Stimulated activated CD4-positive, alpha-beta T cell treated with anti-CD3 and anti-CD28 coated beads, Interleukin-2, amount 100 ng/mL, for 24 hours (primary cell): ENCODE measurements at regions not wholly inside any gene's neighbourhood (a gene's known extent, or its start where the extent isn't known, plus 50 kb on each side); places are given as distances from the start of the nearest gene placed in this dataset.

Source experiments
- DNase-seq, 2 donors: peaks; one replicate each; pipeline ENCODE4 v3.0.0-alpha.2; 2020

DNA sequence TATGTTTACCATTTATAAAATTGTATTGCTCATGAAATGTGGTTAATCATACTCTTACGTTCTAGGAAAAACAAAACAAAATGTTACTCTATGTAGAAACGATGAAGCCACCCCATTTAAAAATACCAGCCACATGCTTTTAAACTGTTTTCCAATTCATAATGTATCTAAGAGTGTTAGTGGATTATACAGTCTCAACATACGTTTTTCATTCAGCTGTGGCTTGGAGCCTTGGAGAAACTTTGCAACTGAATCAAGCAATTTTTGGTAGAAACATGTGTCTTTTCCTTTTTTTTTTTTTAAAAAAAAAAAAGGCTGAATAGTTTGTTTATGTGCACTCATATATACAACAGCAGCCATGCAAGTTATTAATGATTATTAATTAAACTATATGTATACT is 378.0 kb upstream of the SEMA3D start:
- DNase-seq, result no peak

DNA sequence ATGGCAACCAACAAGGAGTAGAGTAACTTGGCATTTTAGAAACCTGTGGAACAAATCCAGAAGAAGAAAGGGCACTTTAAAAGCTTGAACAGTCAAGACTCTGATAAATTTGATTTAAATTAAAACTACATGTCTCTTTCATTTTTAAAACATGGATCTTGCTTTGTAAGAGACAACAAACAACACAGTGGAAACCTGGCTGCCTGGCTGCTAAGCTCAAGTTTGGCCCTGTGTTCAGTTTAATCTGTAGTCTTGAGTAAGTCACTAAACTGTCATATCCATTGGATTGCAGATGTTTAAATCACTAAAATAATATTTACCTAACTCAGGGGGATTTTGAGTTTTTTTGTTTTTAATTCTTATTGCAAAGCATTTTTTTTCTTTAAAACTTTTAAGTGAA is 374.9 kb upstream of the SEMA3D start:
- DNase-seq, result no peak

DNA sequence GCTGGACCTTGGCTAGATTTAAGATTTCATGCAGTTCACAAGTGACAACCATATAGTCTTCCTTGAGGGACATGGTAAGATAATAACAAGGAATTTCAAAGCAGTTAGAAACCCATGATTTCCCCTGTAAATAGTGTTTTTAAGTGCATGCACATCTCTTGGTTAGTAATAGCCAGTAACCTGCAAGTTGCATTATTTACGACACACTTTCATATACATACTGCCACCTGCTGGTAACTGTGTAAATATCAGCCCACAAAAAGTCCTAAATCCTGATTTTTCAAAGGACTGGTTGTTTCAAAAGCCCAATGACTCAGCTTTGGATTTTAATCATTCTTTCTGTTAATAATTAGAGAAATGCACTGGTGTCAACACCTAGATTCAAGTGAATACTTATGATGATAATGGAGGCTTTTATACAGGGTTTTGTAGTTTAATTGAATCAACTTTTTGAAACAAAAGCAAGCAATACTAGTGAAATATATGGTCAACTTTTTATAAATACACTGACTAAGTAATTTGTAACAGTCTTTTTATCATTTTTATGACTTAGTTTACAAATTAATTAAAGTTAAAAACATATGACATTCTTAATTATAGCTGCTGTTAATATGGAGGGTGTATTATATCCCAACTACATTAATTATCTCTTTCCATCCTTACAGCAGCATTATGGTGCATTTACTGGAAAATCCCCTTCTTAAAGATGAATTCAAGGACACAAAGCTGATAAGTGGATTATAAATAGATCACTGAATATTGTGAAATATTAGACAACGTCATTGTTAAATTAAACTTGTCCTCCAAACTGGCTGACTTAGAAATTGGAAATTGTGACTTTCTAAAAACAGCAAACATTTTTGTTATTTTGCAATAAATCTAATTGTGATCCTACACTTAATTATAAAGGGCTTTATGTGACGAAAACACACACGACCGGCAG is 367.7 kb upstream of the SEMA3D start:
- no peak for DNase-seq

DNA sequence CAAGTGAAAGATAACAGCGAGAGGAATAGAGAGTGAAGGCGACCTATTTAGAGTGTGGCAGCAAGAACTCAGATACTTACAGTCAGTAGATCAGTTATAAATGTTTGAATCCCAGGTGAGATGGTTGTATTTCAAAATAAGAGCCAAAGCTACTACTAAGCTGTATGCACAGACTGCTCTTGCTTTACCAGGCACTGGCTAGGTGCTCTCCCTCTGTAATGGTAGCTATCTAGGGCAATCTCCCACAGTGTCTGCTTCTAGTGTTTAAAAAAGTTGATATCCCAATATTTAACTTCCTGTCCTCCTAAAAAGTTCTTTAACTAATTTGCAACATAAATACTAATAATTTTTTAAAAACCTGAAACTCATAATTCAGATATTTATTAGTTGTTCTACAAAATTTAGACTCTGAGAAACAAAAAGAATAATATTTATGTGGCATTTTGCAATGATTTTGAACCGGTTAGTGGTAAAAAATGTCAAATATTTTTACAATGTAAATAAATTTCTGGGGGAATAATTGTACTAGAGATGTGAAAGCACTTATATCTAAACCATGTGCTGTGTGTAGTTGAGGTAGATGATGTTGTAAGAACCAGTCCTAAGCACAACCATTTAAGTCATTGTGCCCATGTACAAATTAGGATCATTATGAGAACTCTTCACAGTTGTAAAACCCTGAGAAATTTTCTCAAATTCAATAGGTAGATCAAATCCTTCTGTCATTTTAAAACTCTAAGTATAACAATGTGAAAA is 349.3 kb upstream of the SEMA3D start:
- DNase-seq, result no peak

DNA sequence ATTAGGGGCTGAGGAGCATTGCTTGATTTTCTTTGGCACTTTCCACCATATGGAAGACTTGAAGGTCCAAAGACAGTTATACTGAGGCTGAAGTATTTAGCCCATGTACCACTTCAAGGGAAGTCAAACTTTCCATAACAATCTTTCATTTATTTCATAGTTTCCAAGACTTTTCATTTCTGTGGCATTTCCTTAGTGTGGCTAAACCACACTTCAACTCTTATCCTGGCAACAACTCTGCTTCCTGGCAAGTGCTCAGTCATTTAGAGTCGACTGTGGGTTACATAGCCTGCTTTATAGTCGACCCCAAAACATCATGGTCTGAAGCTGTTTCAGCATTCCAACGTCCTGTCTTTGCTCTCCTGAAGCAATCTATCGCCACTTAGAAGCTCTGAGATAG is 343.0 kb upstream of the SEMA3D start:
- no peak for DNase-seq

DNA sequence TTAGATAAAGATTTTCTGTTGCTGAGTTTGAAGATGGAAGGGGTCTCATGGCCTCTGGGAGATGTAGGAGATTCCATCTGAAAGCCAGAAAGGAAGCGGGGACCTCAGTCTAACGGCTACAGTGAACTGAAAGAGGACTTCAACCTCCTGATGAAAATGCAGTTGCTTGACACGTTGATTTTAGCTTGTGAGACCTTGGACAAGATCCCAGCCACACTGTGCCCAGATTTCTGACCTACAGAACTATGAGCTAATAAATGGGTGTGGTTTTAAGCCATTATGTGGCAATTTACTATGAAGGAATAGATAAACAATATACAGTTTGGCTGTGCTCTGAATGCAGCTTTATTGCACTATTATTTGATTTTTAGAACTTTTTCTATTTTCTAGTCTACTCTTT is 342.3 kb upstream of the SEMA3D start:
- no peak for DNase-seq

DNA sequence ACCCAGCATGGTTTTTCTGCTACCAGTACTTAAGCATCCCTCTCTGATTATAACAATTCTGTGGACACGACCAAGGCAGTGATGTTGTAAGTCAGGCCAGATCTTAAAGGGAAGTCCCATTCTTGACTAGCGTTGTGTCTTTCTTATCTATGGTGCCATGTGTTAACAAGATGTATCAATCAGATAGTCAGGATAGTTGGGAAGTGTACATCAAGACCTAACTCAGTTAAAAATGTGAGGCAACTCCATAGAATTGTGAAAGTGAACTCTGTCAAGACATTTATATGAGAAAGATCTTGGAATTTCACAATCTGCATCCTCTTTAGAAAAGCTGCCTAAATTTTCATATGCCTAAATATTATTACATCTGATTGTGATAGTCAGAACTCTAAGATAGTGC is 341.7 kb upstream of the SEMA3D start:
- DNase-seq, result no peak

DNA sequence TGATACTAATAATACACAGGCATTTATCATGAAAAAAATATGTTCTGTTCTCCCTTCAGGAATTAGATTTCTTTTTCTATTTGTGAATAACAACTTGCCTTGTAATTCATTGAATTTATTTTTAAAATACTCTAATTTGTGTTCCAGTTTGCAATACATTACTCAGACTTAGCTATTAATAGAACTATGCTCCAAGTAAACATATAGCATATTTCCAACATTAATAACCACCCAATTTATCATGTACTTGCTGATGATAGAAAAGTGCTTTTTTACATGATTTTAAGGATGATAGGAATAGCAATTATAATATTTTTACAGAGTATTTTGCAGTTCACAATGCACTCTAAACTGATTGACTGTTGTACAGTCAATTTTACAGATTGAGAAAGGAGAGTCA is 338.8 kb upstream of the SEMA3D start:
- no peak for DNase-seq

DNA sequence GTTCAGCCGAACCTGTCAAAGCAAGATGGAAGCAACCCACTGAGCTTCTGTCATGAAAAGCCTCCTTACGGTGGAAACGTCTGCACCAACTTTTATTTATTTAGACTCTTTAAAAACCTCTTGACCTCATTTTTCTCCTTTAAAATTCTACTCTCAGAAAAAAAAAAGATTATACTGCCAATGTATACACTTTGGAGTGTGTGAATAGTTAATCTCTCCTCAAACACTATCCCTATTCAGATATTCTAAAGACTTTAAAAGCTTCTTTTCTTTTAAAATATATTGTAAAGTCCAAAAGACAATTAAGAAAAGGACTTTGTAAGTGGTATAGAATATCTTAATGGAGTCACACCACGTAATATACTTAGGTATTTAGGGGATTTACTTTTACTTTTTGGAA is 335.2 kb upstream of the SEMA3D start:
- no peak for DNase-seq

DNA sequence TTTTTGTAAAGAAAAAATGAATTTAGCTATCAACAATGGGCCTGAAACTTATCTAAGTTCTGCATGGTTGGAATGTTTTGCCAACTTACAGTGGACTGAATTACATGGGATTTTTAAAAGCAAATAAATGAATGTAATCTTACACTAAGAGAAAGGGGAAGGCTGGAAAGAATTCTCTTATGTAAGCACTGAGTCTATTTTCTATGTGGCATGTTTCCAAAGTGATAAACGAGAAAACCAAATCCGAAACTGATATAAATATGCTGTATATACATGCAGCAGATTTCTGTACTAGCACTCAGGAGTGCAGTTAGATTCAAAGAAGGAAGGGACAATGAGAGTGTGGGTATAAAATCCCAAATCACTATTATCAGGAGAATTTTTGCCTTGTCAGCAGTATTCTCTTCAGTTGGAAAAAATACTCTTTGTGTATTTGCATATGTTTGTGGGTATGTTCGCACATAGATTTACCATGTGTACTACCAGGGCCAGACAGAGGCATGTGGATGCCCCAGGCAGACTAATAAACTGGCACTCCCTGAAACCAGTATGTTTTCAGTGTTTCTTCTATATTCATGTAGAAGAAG is 334.3 kb upstream of the SEMA3D start:
- DNase-seq, result no peak

DNA sequence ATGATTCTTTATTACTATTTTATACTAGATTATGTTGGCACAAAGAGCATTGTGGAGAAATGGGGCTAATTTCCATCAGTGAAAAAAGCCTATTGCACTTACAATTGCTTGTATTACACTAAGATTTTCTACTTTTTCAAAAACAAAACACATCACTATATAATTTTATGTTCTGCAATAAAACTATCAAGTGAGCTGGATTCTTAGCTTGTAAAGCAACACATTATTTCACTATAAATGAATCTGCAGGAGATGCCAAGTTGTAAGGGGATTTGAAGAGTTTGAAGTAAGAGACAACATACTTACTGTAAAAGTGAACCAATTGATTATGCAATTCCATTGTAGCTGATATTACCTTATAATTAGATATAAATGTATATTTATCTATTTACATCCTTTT is 333.3 kb upstream of the SEMA3D start:
- DNase-seq, result no peak

DNA sequence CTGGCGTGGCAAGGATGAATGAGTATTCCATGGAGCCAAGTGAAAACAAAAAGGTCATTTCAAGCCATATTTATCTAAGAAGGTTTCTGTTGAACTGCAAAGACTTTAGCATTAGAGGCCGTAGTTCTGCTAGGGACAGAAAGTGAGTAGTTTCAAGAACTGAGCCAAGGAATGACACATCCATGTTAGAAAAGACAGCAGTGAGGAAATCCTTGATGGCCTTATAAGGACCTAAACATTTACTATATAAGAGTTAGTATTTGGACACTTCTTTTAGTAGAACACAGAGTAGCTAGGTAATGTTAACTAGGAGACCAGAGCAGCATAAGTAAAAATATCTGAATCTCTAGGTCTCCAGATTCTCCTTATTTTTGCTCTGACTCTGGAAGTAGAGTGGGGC is 329.8 kb upstream of the SEMA3D start:
- no peak for DNase-seq

DNA sequence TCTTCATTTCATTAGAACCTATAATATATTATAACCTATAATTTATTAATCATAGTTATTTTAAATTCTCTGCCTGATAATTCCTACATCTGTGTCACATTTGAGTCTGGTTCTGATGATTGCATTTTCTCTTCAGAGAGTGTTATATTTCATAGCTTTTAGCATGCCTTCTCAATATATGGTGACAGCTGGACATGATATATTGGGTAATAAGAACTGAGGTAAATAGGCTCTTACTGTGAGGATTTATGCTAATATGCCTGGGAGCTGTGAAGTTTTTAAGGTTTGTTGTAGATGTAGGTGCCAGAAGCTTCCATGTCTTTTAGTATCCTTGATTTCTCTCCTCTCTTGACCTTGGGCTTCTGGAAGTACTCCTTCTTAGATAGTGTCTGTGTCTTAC is 325.9 kb upstream of the SEMA3D start:
- no peak for DNase-seq

DNA sequence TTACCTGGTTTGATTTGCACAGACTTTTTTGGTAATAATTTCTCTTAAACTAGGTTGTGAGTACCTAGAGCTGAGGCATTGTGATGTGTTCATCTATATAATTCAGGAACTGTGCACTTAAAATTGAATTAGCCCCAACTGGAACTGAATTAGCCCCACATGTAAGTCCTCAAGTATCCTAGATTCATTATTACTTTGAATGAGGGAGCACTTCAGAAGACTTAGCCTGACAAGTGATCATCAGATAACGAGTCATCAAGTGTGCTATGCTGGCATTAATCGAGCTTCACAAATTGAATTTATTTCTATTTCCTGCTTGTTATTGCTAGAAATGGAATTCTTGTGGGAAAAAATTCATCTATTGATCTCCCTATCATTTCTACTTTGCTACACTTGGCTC is 323.4 kb upstream of the SEMA3D start:
- DNase-seq, result no peak

DNA sequence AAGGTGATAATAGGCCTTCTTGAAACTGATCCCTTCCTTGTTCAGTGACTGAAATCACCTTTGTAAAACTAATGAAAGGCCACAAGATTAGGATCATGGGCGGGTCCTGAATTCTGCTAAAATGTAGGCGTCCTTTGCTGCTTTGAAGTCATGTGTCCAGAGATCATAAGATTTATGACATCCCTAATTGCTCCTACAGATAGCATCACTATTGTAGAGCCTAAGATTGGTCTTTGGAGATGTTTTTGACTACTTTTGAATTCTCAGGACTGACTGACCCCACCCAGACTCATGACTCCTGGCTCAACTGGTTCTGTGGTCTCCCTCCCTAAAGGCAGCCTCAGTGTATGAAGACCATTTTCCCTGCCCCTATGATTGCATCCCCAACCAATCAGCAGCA is 322.6 kb upstream of the SEMA3D start:
- no peak for DNase-seq

DNA sequence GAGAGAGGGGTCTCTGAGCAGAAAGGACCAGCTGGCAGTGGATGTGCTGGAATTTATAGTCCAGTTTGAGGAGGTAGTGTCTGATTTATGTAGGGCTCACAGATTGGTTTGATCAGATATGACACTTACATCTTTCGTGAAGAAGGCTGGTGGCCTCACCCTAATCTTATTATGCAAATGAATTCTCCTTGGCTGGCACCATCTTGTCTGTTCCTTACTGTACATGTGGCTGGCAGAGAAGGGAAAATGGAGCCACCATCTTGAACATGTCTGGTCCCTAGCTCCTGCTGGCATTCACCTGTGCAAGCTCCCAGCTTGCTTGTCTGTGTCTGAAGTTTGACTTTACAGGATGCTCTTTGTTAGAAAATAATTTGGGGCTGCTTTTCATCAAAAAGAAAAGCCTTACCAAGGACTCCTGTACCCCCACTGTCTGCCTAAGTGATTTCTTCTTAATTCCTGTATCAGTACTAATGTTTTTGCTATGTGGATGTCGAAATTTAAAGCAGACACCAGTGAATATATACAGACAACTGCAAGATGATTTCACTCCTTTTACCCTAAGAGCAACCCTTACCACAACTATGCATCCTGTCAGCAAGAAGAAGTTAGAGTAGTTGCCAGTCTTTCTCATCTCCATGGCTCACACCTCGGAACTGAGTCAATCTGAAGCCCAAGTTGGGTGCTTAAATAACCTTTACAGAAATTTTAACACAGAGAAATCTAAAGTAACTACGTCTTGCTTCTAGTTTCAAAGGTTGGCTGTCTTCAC is 322.0 kb upstream of the SEMA3D start:
- no peak for DNase-seq

DNA sequence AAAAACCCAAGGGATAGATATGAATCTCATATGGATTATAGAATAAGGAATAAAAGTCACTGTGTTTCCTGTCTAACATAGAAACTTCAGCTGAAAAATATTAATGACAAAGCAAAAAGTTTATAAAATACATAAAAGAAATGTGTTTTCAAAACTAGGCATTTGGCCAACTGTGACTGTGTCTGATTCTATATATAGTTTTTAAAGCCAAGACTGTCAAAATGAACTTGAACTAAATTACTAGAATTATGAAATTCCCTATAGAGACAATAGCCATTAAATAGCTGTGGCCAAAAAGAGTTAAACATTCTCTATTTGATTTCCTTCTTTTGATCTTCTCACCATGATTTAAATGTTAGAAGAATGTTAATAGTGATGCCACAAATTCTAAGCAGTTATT is 311.2 kb upstream of the SEMA3D start:
- DNase-seq, result no peak

DNA sequence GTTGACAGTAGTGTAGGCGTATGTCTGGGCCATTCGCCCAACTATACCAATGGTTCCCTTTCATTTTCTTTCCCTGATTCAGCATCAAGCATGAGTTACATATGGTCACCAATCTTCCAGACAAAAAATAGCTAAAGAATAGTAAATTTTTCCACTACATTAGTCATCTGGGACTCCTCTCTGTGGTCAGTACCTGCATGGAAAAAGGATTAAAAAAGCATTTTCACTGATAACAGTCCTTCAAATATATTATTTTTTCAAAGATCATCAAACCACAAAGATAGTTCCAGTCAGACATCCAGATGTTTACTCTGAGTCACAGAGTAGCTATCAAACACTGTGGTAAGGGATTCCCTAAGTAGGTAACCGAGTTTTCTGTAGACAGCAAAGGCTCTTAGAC is 302.6 kb upstream of the SEMA3D start:
- no peak for DNase-seq

DNA sequence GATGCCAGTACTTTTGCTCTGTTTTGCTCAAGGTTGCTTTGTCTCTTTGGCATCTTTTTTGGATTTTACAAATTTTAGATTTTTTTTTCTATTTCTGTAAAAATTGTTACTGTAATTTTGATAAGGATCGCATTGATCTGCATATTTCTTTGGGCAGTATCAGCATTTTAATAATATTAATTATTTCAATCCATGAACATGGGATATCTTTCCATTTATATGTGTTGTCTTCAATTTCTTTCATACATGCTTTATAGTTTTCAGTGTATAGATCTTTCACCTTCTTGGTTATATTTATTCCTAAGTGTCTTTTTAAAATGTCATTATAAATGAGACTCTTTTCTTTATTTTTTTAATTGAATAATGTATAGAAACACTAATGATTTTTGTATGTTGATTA is 301.6 kb upstream of the SEMA3D start:
- no peak for DNase-seq

DNA sequence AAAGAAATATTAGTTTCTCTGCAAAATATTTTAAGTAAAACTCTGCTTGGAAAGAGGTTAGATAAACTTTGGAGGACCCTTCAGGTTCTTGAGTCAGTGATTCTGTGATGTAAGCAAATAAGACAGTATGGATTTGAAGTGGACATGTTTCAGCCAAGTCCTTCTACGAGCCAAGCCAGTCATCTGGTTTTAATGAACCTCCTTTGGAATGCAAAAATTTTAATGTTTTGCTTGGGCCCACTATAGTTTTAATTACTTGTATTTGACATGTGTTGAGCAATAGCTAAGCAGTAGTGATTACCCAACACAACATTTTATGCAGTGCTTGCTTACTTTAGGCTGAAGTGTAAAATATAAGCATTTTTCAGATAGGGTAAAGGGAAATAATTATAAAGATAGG is 296.3 kb upstream of the SEMA3D start:
- no peak for DNase-seq

DNA sequence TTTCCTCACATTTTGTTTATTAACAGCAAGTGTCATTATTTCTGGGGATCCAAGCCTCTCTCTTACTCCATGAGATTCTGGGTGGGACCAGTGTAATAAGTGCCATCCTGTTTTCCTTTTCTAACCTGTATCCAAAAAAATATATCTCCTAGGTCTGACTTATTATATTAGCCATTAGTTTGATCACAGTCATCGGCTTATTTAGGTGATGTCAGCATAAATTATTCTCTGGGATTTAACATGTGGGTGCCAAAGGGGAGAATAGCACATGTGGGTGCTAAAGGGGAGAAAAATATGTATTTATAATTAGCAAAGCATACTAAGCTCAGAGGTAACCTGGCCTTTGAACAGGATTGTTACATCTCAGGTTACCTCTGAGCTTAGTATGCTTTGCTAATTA is 293.8 kb upstream of the SEMA3D start:
- DNase-seq, result no peak

DNA sequence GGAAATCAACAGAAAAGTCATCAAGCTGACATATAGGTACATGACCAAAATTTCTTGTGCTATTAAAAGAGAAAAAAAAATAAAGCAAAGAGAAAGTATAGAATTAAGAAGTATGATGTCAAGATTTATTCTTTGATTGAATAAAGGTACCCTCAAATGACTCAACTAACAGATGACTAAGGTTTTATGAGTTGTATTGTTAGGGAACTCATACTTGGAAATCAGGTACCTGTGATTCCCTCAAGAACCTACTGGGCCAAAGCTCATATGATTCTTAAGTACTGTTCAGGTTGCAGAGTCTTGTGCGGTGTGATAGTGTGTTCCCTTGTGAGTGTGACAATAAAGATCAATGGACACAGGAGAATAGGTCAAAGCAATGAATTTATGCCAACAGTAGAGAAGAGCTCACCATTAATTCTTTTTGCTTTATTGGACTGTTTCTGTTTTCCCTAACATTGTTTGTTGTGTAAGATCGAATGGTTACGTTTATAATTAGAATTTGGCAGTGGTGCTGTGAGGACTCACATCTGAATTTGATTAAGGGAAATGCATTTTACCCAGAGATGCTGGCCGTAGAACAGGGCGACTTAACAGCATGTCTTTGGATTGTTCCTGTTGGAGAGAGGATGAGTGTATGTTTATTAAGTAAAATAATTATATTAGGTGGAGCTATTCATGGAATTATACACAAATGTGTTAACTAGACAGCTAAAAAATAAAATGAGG is 293.2 kb upstream of the SEMA3D start:
- no peak for DNase-seq

DNA sequence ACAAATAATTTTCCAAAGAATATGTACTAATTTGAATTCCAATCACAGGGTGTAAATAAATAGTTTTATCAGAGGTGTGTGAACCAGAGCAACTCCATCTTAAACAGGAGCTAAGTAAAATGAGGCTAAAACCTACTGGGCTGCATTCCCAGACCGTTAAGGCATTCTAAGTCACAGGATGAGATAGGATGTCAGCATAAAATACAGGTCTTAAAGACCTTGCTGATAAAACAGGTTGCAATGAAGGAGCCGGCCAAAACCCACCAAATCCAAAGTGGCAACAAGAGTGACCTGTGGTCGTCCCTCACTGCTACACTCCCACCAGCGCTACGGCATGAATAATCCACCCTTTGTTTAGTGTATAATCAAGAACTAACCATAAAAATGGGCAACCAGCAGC is 291.7 kb upstream of the SEMA3D start:
- DNase-seq, result no peak
